BJ (cell line): ENCODE measurements at regions not wholly inside any gene's neighbourhood (a gene's known extent, or its start where the extent isn't known, plus 50 kb on each side); places are given as distances from the start of the nearest gene placed in this dataset.
A peak's percentile ranks its signal among the peaks of the same experiment; 100 is the strongest.

Source experiments
- CTCF ChIA-PET: fragments of 350-600 bp; formaldehyde crosslinking; extraction: SDS; loops from one replicate; lab custom pipeline; 2021; ENCODE audit warnings: antibody characterized with exemption, inconsistent platforms; lab: Yijun Ruan, JAX
- POLR2A ChIA-PET: fragments of 300-600 bp; sonication (Branson Sonifier 250); formaldehyde crosslinking; extraction: SDS; loops from one replicate; lab custom pipeline; 2021; ENCODE audit warnings: antibody characterized with exemption; lab: Charles Lee
- DNase-seq: peaks from one replicate; pipeline ENCODE4 v3.0.0-alpha.2; 2011; ENCODE audit warnings: low read depth
- H3K27me3 ChIP-seq: 2 replicates; pipeline ENCODE4 v1.6.0; 2011; ENCODE audit warnings: low read length; ENCODE audit not compliant: control insufficient read depth, insufficient read depth
- H3K36me3 ChIP-seq: 2 replicates; pipeline ENCODE4 v1.5.1; 2011; ENCODE audit warnings: low read length; ENCODE audit not compliant: control insufficient read depth, insufficient read depth
- H3K4me3 ChIP-seq: 2 replicates; pipeline ENCODE4 v1.5.1; 2011; ENCODE audit warnings: low read depth, mild to moderate bottlenecking, control low read depth, low read length
- CTCF ChIP-seq: IDR thresholded peaks from 2 replicates; pipeline ENCODE4 v1.5.1; 2011; ENCODE audit warnings: low read depth, mild to moderate bottlenecking, control low read depth, inconsistent platforms, low read length, moderate library complexity; ENCODE audit not compliant: insufficient read depth

DNA sequence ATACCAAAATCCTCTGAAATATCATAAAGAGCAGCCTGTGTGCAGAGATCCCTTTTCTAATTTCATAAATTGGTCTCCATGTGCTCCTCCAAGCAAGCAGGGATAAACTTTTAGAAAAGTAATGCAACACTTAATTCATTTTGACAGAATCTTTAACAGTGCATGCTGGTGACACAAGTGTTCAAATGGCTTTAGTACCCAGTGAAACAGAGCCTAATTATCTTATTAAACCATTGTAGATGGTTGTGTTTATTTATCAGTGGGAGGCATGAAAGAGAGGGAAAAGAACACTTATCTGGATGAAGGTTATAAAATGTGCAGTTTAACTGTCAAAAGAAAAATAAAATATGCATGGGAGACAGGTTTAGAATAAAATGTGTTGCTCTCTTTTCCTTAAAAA, 945.0 kb upstream of the PCDH20 start:
- H3K36me3 ChIP-seq = no peaks in the 10 kb centered on the region
- TF ChIP-seq CTCF = no peak
- H3K27me3 ChIP-seq = no peaks in the 10 kb centered on the region
- DNase-seq = no peak
- H3K4me3 ChIP-seq = no peak overlapping the region
- ChIA-PET CTCF (no interaction called here), POLR2A (no interaction called here)

- CTCF ChIA-PET = no interaction called here
- no peak for DNase-seq
- POLR2A ChIA-PET = no interaction called here
- H3K36me3 ChIP-seq = no peaks in the 10 kb centered on the region
- H3K27me3 ChIP-seq = no peaks in the 10 kb centered on the region
- TF ChIP-seq CTCF = no peak
- no peak overlapping the region for H3K4me3 ChIP-seq
These were observed 942.9 kb upstream of the PCDH20 start for GRCh38 chr13:62358646-62358932.

- TF ChIP-seq CTCF = 0 out of 2 replicates have a peak, but pooled peaks have one; percentile 2
- CTCF ChIA-PET = no interaction called here
- DNase-seq = no peak
- Histone ChIP-seq H3K36me3 (no peaks in the 10 kb centered on the region), H3K4me3 (no peak overlapping the region), H3K27me3 (no peaks in the 10 kb centered on the region)
- POLR2A ChIA-PET = no interaction called here
These were observed 942.4 kb upstream of the PCDH20 start for GRCh38 chr13:62357887-62358645.

DNA sequence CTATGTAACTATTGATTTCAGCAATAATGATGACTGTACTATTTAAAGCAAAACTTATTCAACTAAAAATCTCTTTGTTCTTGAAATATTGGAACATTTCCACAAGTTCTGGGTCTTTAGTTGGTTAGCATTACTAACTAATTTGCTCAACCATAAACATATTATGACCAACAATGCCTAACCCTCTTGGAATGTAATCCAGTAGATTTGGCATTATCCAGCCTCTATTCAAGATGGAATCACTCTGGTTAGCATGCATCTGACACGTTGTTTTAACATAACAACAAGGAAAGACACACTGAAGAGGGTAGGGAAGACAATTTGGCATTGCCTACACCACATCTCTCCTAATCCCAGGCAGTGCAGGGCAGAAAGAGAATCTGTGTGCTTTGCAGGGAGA, 941.3 kb upstream of the PCDH20 start:
- Histone ChIP-seq H3K27me3 (no peaks in the 10 kb centered on the region), H3K36me3 (no peaks in the 10 kb centered on the region), H3K4me3 (no peak overlapping the region)
- DNase-seq = no peak
- TF ChIP-seq CTCF = no peak
- CTCF ChIA-PET = no interaction called here
- POLR2A ChIA-PET = no interaction called here

DNA sequence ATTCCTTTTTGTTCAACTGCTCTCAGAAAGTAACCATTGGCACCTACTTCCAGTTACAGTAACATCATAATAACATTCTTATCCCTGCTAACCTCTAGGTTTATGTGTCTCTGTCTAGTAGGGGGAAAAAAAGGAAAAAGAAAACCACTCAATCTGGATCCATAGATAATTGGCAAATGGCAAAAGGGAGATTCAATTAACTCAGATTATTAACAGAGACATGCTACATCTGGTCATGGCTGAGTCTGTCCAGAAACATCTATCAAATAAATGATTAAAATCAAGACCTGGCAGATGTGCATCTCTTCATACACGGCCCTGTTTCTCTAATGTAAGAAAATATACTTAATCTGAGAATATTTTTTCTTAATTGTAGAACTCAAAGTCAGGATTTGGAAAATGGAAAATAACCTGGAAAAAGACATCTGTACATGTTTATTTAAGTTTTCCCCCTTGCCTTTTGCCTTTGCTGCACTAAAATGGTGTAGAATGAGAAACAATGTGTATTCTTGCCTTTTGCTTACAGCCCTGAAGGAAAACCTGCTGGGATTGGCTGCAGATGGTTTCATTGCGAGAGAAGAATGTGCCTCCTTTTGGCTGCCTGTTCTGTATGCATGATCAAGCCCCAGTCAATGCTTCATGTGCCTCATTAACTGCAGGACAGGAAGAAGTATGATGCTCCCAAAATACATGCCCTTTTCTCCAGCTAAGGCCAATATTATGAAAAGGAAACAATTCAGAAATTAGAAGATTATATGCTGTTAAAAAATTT, 921.6 kb upstream of the PCDH20 start:
- no peak for DNase-seq
- no peak overlapping the region for H3K4me3 ChIP-seq
- ChIA-PET CTCF (no interaction called here), POLR2A (no interaction called here)
- no peaks in the 10 kb centered on the region for H3K27me3 ChIP-seq
- H3K36me3 ChIP-seq = no peaks in the 10 kb centered on the region
- no peak for TF ChIP-seq CTCF
